GM18867 (cell line): ENCODE measurements at regions not wholly inside any gene's neighbourhood (a gene's known extent, or its start where the extent isn't known, plus 50 kb on each side); places are given as distances from the start of the nearest gene placed in this dataset.

Experiments used
- ATAC-seq: cut with Tn5 transposase; IDR thresholded peaks from one replicate; pipeline ENCODE4 v1.9.1; 2021; ENCODE audit warnings: mild to moderate bottlenecking, moderate library complexity; ENCODE audit not compliant: unreplicated experiment

GRCh38 chr18:78303519-78304191 lies 676.0 kb upstream of the SALL3 start:
- no peak for ATAC-seq

- ATAC-seq: no peak
Measured at GRCh38 chr18:78304192-78305164, 675.1 kb upstream of the SALL3 start.

- no peak for ATAC-seq
Measured at GRCh38 chr18:78305789-78306188, 673.8 kb upstream of the SALL3 start.

GRCh38 chr18:78309307-78309706 lies 670.3 kb upstream of the SALL3 start:
- ATAC-seq: no peak

GRCh38 chr18:78309924-78310323 lies 669.7 kb upstream of the SALL3 start:
- no peak for ATAC-seq

- ATAC-seq: no peak
Measured at GRCh38 chr18:78319264-78319663, 660.4 kb upstream of the SALL3 start.

- no peak for ATAC-seq
Measured at GRCh38 chr18:78319961-78320360, 659.7 kb upstream of the SALL3 start.

- ATAC-seq: no peak
Measured at GRCh38 chr18:78321402-78321801, 658.2 kb upstream of the SALL3 start.

- ATAC-seq: no peak
Measured at GRCh38 chr18:78323453-78324197, 656.0 kb upstream of the SALL3 start.

- no peak for ATAC-seq
Measured at GRCh38 chr18:78327643-78328042, 652.0 kb upstream of the SALL3 start.

- ATAC-seq: no peak
Measured at GRCh38 chr18:78330766-78331165, 648.9 kb upstream of the SALL3 start.

- no peak for ATAC-seq
Measured at GRCh38 chr18:78352910-78353309, 626.7 kb upstream of the SALL3 start.

GRCh38 chr18:78362198-78362597 lies 617.4 kb upstream of the SALL3 start:
- ATAC-seq: no peak

GRCh38 chr18:78363556-78364387 lies 615.8 kb upstream of the SALL3 start:
- no peak for ATAC-seq

GRCh38 chr18:78364388-78364960 lies 615.1 kb upstream of the SALL3 start:
- no peak for ATAC-seq

GRCh38 chr18:78367996-78368395 lies 611.6 kb upstream of the SALL3 start:
- no peak for ATAC-seq

- no peak for ATAC-seq
Measured at GRCh38 chr18:78368726-78369125, 610.9 kb upstream of the SALL3 start.

- no peak for ATAC-seq
Measured at GRCh38 chr18:78376046-78376445, 603.6 kb upstream of the SALL3 start.

- ATAC-seq: no peak
Measured at GRCh38 chr18:78378403-78378802, 601.2 kb upstream of the SALL3 start.

- ATAC-seq: no peak
Measured at GRCh38 chr18:78378983-78379382, 600.6 kb upstream of the SALL3 start.
